Loucy (cell line): ENCODE measurements at regions not wholly inside any gene's neighbourhood (a gene's known extent, or its start where the extent isn't known, plus 50 kb on each side); places are given as distances from the start of the nearest gene placed in this dataset.

Source experiments
- CTCF ChIP-seq: fragments of 200-600 bp; sonication (generic); conservative IDR thresholded peaks from 2 replicates; pipeline ENCODE4 v1.5.1; 2014; ENCODE audit warnings: mild to moderate bottlenecking, antibody characterized with exemption, low read length
- EZH2phosphoT487 ChIP-seq: fragments of 200-600 bp; IDR thresholded peaks from 2 replicates; pipeline ENCODE4 v1.6.1; 2018; ENCODE audit warnings: antibody characterized with exemption, mild to moderate bottlenecking, moderate library complexity, borderline replicate concordance

GRCh38 chr12:89789862-89790261 lies 81.2 kb upstream of the ATP2B1 start:
- TF ChIP-seq CTCF (no peak), EZH2phosphoT487 (no peak)
